Thoracic aorta (tissue), 2 donors: ENCODE measurements at regions not wholly inside any gene's neighbourhood (a gene's known extent, or its start where the extent isn't known, plus 50 kb on each side); places are given as distances from the start of the nearest gene placed in this dataset.
"Not testable (repeated sequence)": the region's sequence is repeated elsewhere in the genome, so short reads cannot be mapped to it uniquely, and the experiment has no call there.

ENCODE experiments used
- ATAC-seq: fragments of 150-250 bp; one replicate; pipeline ENCODE4 v1.8.0; 2017; ENCODE audit warnings: low read depth; ENCODE audit not compliant: insufficient number of reproducible peaks, low FRiP score
- DNase-seq: peaks from one replicate; pipeline ENCODE4 v3.0.0-alpha.2; 2020; ENCODE audit warnings: low spot score
- H3K27ac ChIP-seq, 2 donors: fragments of 200-600 bp; sonication (generic); 1 replicate in 1 of 2; 2 replicates in 1 of 2; pipeline ENCODE4 v1.5.1; 2016; ENCODE audit warnings: mild to moderate bottlenecking in 2 of 2, moderate library complexity in 2 of 2
- H3K27me3 ChIP-seq: fragments of 200-600 bp; sonication (generic); replicated peaks from 2 replicates; pipeline ENCODE4 v1.6.0; 2016; ENCODE audit warnings: mild to moderate bottlenecking; ENCODE audit not compliant: insufficient read depth
- H3K36me3 ChIP-seq: fragments of 200-600 bp; sonication (generic); one replicate; pipeline ENCODE4 v1.5.1; 2016
- H3K4me1 ChIP-seq, 2 donors: fragments of 200-600 bp; sonication (generic); 1 replicate in 1 of 2; 2 replicates in 1 of 2; pipeline versions ENCODE4 v1.5.1 to v1.6.0; 2016; ENCODE audit warnings: low read depth in 2 of 2, mild to moderate bottlenecking in 1 of 2; ENCODE audit not compliant: control insufficient read depth in 1 of 2
- H3K4me3 ChIP-seq: fragments of 200-600 bp; sonication (generic); 2 replicates; pipeline ENCODE4 v1.5.1; 2016; ENCODE audit warnings: mild to moderate bottlenecking
- H3K9me3 ChIP-seq: fragments of 200-600 bp; sonication (generic); 2 replicates; pipeline ENCODE4 v1.5.1; 2016
- TF ChIP-seq, protein P1 (sequence below): fragments of 200-600 bp; sonication (generic); IDR thresholded peaks from one replicate; pipeline ENCODE4 v1.5.1; 2019; ENCODE audit warnings: antibody characterized with exemption

DNA sequence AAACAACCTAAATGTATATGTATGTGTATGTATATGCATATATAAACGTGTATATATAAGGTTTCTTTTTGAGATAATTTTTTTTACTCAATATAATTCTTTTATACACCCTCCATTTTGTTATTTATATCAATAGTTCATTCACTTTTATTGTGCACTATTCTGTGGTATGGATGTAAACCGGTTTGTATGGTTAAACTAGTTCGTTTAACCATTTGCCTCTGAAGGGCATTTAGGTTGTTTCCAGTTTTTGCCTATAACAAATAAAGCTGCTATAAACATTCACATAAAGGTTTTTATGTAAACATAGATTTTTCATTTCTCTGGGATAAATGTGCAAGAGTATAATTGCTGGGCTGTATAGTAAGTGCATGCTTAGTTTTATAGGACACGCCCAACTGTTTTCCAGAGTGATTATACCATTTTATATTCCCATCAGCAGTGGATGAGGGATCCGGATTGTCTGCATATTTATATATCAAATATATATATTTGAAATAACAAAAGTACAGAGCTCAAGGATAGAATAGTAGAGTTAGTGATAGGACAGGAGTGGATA lies 380.3 kb downstream of the TSHZ3 start:
- no peaks in the 10 kb centered on the region for H3K4me1 ChIP-seq
- no peaks in the 10 kb centered on the region for H3K9me3 ChIP-seq
- TF ChIP-seq, protein P1, sequence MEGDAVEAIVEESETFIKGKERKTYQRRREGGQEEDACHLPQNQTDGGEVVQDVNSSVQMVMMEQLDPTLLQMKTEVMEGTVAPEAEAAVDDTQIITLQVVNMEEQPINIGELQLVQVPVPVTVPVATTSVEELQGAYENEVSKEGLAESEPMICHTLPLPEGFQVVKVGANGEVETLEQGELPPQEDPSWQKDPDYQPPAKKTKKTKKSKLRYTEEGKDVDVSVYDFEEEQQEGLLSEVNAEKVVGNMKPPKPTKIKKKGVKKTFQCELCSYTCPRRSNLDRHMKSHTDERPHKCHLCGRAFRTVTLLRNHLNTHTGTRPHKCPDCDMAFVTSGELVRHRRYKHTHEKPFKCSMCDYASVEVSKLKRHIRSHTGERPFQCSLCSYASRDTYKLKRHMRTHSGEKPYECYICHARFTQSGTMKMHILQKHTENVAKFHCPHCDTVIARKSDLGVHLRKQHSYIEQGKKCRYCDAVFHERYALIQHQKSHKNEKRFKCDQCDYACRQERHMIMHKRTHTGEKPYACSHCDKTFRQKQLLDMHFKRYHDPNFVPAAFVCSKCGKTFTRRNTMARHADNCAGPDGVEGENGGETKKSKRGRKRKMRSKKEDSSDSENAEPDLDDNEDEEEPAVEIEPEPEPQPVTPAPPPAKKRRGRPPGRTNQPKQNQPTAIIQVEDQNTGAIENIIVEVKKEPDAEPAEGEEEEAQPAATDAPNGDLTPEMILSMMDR: no peak
- no peaks in the 10 kb centered on the region for H3K36me3 ChIP-seq
- no peak overlapping the region for H3K4me3 ChIP-seq
- no peak for ATAC-seq
- no peaks in the 10 kb centered on the region for H3K27me3 ChIP-seq
- DNase-seq: no peak
- no peak overlapping the region for H3K27ac ChIP-seq

GRCh38 chr19:30968210-30968609 lies 381.0 kb downstream of the TSHZ3 start:
- Histone ChIP-seq H3K9me3 (no peaks in the 10 kb centered on the region), H3K27ac (no peak overlapping the region), H3K27me3 (no peaks in the 10 kb centered on the region), H3K36me3 (no peaks in the 10 kb centered on the region), H3K4me1 (no peaks in the 10 kb centered on the region), H3K4me3 (no peak overlapping the region)
- DNase-seq (no peak), ATAC-seq (no peak)
- TF ChIP-seq, protein P1: no peak

GRCh38 chr19:30966486-30966885 lies 382.8 kb downstream of the TSHZ3 start:
- no peak overlapping the region for H3K27ac ChIP-seq
- H3K36me3 ChIP-seq: no peaks in the 10 kb centered on the region
- no peaks in the 10 kb centered on the region for H3K4me1 ChIP-seq
- no peak overlapping the region for H3K4me3 ChIP-seq
- DNase-seq: no peak
- no peaks in the 10 kb centered on the region for H3K27me3 ChIP-seq
- no peak for ATAC-seq
- TF ChIP-seq, protein P1: no peak
- H3K9me3 ChIP-seq: no peaks in the 10 kb centered on the region

GRCh38 chr19:30959011-30959410 lies 390.2 kb downstream of the TSHZ3 start:
- Histone ChIP-seq H3K9me3 (no peaks in the 10 kb centered on the region), H3K4me1 (no peaks in the 10 kb centered on the region), H3K27me3 (no peaks in the 10 kb centered on the region), H3K4me3 (no peak overlapping the region), H3K36me3 (no peaks in the 10 kb centered on the region), H3K27ac (no peak overlapping the region)
- DNase-seq: no peak
- TF ChIP-seq, protein P1: no peak
- no peak for ATAC-seq

GRCh38 chr19:30955112-30956104 lies 393.8 kb downstream of the TSHZ3 start:
- no peak overlapping the region for H3K27ac ChIP-seq
- ATAC-seq (no peak), DNase-seq (no peak)
- H3K4me3 ChIP-seq: no peak overlapping the region
- H3K36me3 ChIP-seq: no peaks in the 10 kb centered on the region
- no peaks in the 10 kb centered on the region for H3K9me3 ChIP-seq
- TF ChIP-seq, protein P1: no peak
- no peaks in the 10 kb centered on the region for H3K27me3 ChIP-seq
- H3K4me1 ChIP-seq: no peaks in the 10 kb centered on the region

GRCh38 chr19:30944276-30944932 lies 404.8 kb downstream of the TSHZ3 start:
- not testable (repeated sequence) for H3K27ac ChIP-seq, H3K9me3 ChIP-seq, H3K36me3 ChIP-seq, H3K27me3 ChIP-seq, DNase-seq, H3K4me1 ChIP-seq, H3K4me3 ChIP-seq, ATAC-seq
